Heart left ventricle (tissue), 16 donors: ENCODE measurements at regions not wholly inside any gene's neighbourhood (a gene's known extent, or its start where the extent isn't known, plus 50 kb on each side); places are given as distances from the start of the nearest gene placed in this dataset.

Source experiments
- ATAC-seq, 4 donors: fragments of 200-7000 bp; cut with Tn5 transposase; one replicate each; pipeline ENCODE4 v1.9.1; 2020 to 2022; ENCODE audit warnings: moderate library complexity in 4 of 4, mild to moderate bottlenecking in 3 of 4, moderate number of reproducible peaks in 1 of 4
- DNase-seq, 5 donors: peaks; one replicate each; pipeline ENCODE4 v3.0.0-alpha.2; 2020
- H3K27ac ChIP-seq, 12 donors: fragments of 200-600 bp; sonication (generic) in 4 of 12; one replicate each; pipeline versions ENCODE4 v1.5.0 to v1.8.0; 2016 to 2022; ENCODE audit warnings: mild to moderate bottlenecking in 2 of 12
- H3K27me3 ChIP-seq, 9 donors: fragments of 200-600 bp; sonication (generic) in 2 of 9; one replicate each; pipeline versions ENCODE4 v1.5.1 to v1.8.0; 2016 to 2022; ENCODE audit warnings: mild to moderate bottlenecking in 3 of 9
- H3K36me3 ChIP-seq, 9 donors: fragments of 200-600 bp; sonication (generic) in 2 of 9; one replicate each; pipeline versions ENCODE4 v1.5.0 to v1.8.0; 2018 to 2022; ENCODE audit warnings: mild to moderate bottlenecking in 2 of 9
- H3K4me1 ChIP-seq, 12 donors: fragments of 200-600 bp; sonication (generic) in 4 of 12; one replicate each; pipeline versions ENCODE4 v1.5.0 to v1.8.0; 2016 to 2022; ENCODE audit warnings: mild to moderate bottlenecking in 3 of 12
- H3K4me3 ChIP-seq, 12 donors: fragments of 200-600 bp; sonication (generic) in 4 of 12; one replicate each; pipeline versions ENCODE4 v1.5.0 to v1.8.0; 2017 to 2022; ENCODE audit warnings: mild to moderate bottlenecking in 9 of 12, moderate library complexity in 4 of 12
- H3K9me3 ChIP-seq, 12 donors: fragments of 200-600 bp; sonication (generic) in 4 of 12; one replicate each; pipeline versions ENCODE4 v1.5.0 to v1.8.0; 2016 to 2022; ENCODE audit warnings: mild to moderate bottlenecking in 1 of 12
- POLR2A ChIP-seq, 2 donors: fragments of 450-650 bp; IDR thresholded peaks; one replicate each; pipeline ENCODE4 v1.6.1; 2017; ENCODE audit warnings: antibody characterized with exemption in 2 of 2, mild to moderate bottlenecking in 2 of 2, moderate library complexity in 2 of 2
- WGBS, 4 donors: extraction: QIAGEN DNeasy Blood & Tissue Kit in 2 of 4; methylation state at CpG; one replicate each; pipeline versions ENCODE4 v1.1.5 to v1.1.7; 2013 to 2018; 5-methylcytosine and 5-hydroxymethylcytosine counted together
- intact Hi-C, 10 donors: fragments of 100-400 bp; cut with DNase I; formaldehyde crosslinking; loops; one replicate each; pipeline versions ENCODE4 v1.11.1 to v1.14.2; 2022
- TF ChIP-seq, protein P1 (sequence below), 12 donors: fragments of 200-600 bp; sonication (generic) in 4 of 12; IDR thresholded peaks; one replicate each; pipeline versions ENCODE4 v1.5.0 to v1.8.0; 2018 to 2022; ENCODE audit warnings: antibody characterized with exemption in 12 of 12, mild to moderate bottlenecking in 5 of 12
- donor health status: ischemic (EF 13 %, LVEDD 7.1; RV severe dilation, severe dysfunction).
- donor health status: healthy with polysubstance abuse.
- donor health status: DM: no; HTN: yes; CAD: no.
- donor health status: DM: no; HTN: no; CAD: no.
- donor health status: ischemic (EF 25% LVEDD 6.9; RV normal size, moderate dysfunction).
- donor health status: ischemic (EF 25% LVEDD 5.7; RV mildly dilated, moderate dysfunction).
- donor health status: healthy.
- donor health status: DM: yes; HTN: yes; CAD: no.
- donor health status: ischemic (EF 35%, LVEDD 5.7; RV mildly dilated, moderate dysfunction).
- donor health status: nonischemic (EF 11% LVEDD 7.7; RV severe dilation, severe dysfunction).
- donor health status: DM: yes; HTN: yes; CAD: no.
- donor health status: PGD.
- donor health status: ischemic (EF 29% LVEDD 5.4; RV normal size, mild dysfunction).
- donor health status: nonischemic (EF 23%, LVEDD 6.1; RV moderate dilation, normal function).

DNA sequence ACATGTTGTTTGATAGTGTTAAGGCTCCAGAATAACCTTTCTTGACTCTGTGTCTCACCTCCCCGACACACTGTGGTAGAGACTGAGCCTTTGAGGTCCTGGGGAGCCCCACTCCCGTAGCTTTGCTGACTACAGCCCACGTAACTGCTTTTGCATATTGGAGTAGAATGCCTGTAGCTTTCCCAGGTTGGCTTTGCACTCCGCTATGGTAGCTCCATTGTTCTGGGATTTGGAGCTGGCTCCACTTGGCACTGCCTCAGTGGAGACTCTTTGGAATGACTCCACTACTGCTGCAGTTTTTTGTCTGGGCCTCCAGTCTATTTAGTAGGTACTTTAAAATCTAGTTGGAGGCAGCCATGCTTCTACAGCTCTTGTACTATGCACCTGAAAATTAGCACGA is 56.2 kb upstream of the ANXA1 start:
- TF ChIP-seq, protein P1, sequence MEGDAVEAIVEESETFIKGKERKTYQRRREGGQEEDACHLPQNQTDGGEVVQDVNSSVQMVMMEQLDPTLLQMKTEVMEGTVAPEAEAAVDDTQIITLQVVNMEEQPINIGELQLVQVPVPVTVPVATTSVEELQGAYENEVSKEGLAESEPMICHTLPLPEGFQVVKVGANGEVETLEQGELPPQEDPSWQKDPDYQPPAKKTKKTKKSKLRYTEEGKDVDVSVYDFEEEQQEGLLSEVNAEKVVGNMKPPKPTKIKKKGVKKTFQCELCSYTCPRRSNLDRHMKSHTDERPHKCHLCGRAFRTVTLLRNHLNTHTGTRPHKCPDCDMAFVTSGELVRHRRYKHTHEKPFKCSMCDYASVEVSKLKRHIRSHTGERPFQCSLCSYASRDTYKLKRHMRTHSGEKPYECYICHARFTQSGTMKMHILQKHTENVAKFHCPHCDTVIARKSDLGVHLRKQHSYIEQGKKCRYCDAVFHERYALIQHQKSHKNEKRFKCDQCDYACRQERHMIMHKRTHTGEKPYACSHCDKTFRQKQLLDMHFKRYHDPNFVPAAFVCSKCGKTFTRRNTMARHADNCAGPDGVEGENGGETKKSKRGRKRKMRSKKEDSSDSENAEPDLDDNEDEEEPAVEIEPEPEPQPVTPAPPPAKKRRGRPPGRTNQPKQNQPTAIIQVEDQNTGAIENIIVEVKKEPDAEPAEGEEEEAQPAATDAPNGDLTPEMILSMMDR (IDR thresholded peaks at IDR 0.05) = no peak
- DNase-seq (no peak), ATAC-seq (no peak)
- no peaks in the 10 kb centered on the region for H3K9me3 ChIP-seq
- peaks cover 0 to 6% (median 0%) of the 10 kb centered on the region in 12 donors for H3K4me1 ChIP-seq
- intact Hi-C loops = no loop called here
- no peak overlapping the region for H3K4me3 ChIP-seq
- no peaks in the 10 kb centered on the region for H3K36me3 ChIP-seq
- no peak overlapping the region for H3K27ac ChIP-seq
- H3K27me3 ChIP-seq = no peaks in the 10 kb centered on the region
- WGBS, 4 donors = 89 to 97% (median 94%) methylated on average over 5 of the region's 5 CpGs

DNA sequence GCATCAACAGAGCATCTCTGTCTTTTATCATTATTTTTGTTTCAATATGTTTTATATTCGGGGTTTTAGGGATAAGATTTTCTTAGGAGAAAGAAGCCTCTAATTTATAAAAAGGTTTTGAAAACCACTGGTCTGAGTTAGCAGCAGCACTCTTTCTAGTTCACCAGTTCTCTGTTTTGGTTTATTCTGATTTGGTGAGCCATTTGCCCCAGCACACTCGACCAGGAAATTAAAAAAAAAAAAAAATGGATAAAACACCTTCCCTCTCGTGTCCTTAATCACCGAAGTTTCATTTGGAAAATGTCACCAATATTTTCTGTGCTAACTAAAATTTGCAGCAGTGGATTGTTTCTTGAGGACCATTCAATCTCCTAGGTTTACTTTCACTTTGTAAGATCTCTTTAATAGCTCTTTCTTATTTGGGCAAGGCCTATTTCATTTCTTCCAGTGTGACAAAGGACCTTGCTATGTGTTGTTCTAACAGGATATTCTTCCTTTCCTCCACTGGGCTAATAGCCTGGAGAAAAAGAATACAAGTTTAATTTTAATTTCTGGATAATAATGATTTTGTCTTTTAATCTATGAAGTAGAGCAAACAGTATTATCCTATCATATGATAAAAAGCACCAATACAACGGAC is 57.8 kb upstream of the ANXA1 start:
- intact Hi-C loops = no loop called here
- Histone ChIP-seq H3K27me3 (no peaks in the 10 kb centered on the region), H3K27ac (peak overlapping the region in 1 of 12 donors; percentile 20), H3K36me3 (no peaks in the 10 kb centered on the region), H3K9me3 (no peaks in the 10 kb centered on the region), H3K4me3 (peak overlapping the region in 9 of 12 donors; percentile 9 to 42 (median 25)), H3K4me1 (peaks cover 0 to 6% (median 0%) of the 10 kb centered on the region in 12 donors)
- ATAC-seq (peak in 1 of 4 donors; percentile 41), DNase-seq (no peak)
- TF ChIP-seq, protein P1 (IDR thresholded peaks at IDR 0.05) = no peak
- TF ChIP-seq POLR2A (IDR thresholded peaks at IDR 0.05) = no peak
- 63 to 78% (median 66%) methylated on average over 5 of the region's 5 CpGs for WGBS, 4 donors

- no peaks in the 10 kb centered on the region for H3K27me3 ChIP-seq
- H3K4me3 ChIP-seq = peak overlapping the region in 4 of 12 donors; percentile 9 to 42 (median 27)
- no peaks in the 10 kb centered on the region for H3K36me3 ChIP-seq
- peak overlapping the region in 1 of 12 donors; percentile 20 for H3K27ac ChIP-seq
- TF ChIP-seq POLR2A (IDR thresholded peaks at IDR 0.05) = no peak
- TF ChIP-seq, protein P1 (IDR thresholded peaks at IDR 0.05) = no peak
- H3K4me1 ChIP-seq = peaks cover 0 to 6% (median 0%) of the 10 kb centered on the region in 12 donors
- ATAC-seq (no peak), DNase-seq (no peak)
- no peaks in the 10 kb centered on the region for H3K9me3 ChIP-seq
- intact Hi-C loops = no loop called here
Observed at GRCh38 chr9:73093016-73093739, 58.5 kb upstream of the ANXA1 start.

DNA sequence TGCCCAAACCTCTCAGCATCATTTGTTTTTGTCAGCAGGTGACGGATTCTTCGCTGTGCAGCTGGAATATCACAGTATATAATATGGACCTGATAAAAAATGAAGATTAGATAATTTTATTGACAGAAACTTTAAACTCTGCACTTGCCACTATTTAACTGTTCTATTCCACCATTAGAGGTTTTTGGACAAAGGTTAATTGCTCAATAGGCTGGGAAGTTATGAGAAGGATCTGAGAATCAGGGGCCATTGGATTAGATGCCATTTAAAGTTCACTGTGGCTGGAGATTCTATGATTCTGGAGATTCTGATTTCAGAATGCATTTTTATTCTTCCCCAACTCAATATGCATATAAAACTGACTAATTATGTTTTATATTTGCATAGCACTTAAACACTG is 59.8 kb upstream of the ANXA1 start:
- no peak overlapping the region for H3K4me3 ChIP-seq
- H3K4me1 ChIP-seq = peaks cover 0 to 6% (median 0%) of the 10 kb centered on the region in 12 donors
- H3K27ac ChIP-seq = no peak overlapping the region
- WGBS, 4 donors = 92 to 96% (median 93%) methylated on average over 2 of the region's 2 CpGs
- no peak for TF ChIP-seq POLR2A (IDR thresholded peaks at IDR 0.05)
- TF ChIP-seq, protein P1 (IDR thresholded peaks at IDR 0.05) = no peak
- ATAC-seq = no peak
- H3K9me3 ChIP-seq = no peaks in the 10 kb centered on the region
- no peaks in the 10 kb centered on the region for H3K36me3 ChIP-seq
- no peaks in the 10 kb centered on the region for H3K27me3 ChIP-seq
- intact Hi-C loops = no loop called here
- no peak for DNase-seq
